Peyer's patch (tissue), 4 donors: ENCODE measurements at regions not wholly inside any gene's neighbourhood (a gene's known extent, or its start where the extent isn't known, plus 50 kb on each side); places are given as distances from the start of the nearest gene placed in this dataset.

Experiments
- DNase-seq, 3 donors: peaks; one replicate each; pipeline ENCODE4 v3.0.0-alpha.2; 2017 to 2019
- H3K27ac ChIP-seq, 4 donors: fragments of 200-600 bp; sonication (generic); one replicate each; pipeline ENCODE4 v1.5.1; 2016 to 2019
- H3K27me3 ChIP-seq, 2 donors: fragments of 200-600 bp; sonication (generic); one replicate each; pipeline ENCODE4 v1.5.1; 2019
- H3K36me3 ChIP-seq, 3 donors: fragments of 200-600 bp; sonication (generic); one replicate each; pipeline ENCODE4 v1.5.1; 2016 to 2019
- H3K4me1 ChIP-seq, 4 donors: fragments of 200-600 bp; sonication (generic); one replicate each; pipeline ENCODE4 v1.5.1; 2016 to 2019
- H3K4me3 ChIP-seq, 4 donors: fragments of 200-600 bp; sonication (generic); 1 replicate in 3 of 4; 2 replicates in 1 of 4; pipeline ENCODE4 v1.5.1; 2016 to 2019; ENCODE audit warnings: mild to moderate bottlenecking in 1 of 4
- H3K9me3 ChIP-seq, 4 donors: fragments of 200-600 bp; sonication (generic); one replicate each; pipeline ENCODE4 v1.5.1; 2016 to 2019; ENCODE audit warnings: mild to moderate bottlenecking in 1 of 4
- POLR2A ChIP-seq, 2 donors: fragments of 450-650 bp; IDR thresholded peaks; one replicate each; pipeline ENCODE4 v1.5.1; 2017; ENCODE audit warnings: antibody characterized with exemption in 2 of 2, mild to moderate bottlenecking in 2 of 2, moderate library complexity in 2 of 2
- TF ChIP-seq, protein P1 (sequence below), 6 experiments: fragments of 450-650 bp in 4 of 6; fragments of 200-600 bp in 2 of 6; sonication (generic) in 1 of 6; IDR thresholded peaks; one replicate each; pipeline ENCODE4 v1.5.1; 2017 to 2019; ENCODE audit warnings: antibody characterized with exemption in 6 of 6, mild to moderate bottlenecking in 3 of 6, moderate library complexity in 1 of 6

DNA sequence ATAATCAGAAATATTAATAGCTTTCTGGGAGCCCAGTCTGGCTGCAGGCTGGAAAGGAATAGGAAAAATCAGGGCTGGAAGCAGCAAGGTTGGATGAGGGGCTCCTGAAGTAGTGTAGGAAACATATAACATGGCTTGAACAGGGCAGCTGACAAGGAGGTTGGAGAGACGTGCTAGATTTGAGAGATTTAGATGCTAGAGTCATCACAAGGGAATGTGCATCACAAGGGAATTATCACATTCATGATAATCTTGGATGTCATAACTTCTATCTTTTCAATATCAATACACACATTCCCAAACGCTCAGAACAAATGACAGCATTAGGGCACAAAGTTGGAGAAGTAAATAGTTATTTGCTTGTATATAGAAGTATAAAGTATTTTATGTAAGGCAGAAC, 120.9 kb upstream of the EGFR start:
- H3K4me1 ChIP-seq: no peaks in the 10 kb centered on the region
- no peaks in the 10 kb centered on the region for H3K36me3 ChIP-seq
- H3K4me3 ChIP-seq: no peak overlapping the region
- no peak overlapping the region for H3K27ac ChIP-seq
- DNase-seq: no peak
- no peak for TF ChIP-seq POLR2A (IDR thresholded peaks at IDR 0.05)
- TF ChIP-seq, protein P1, sequence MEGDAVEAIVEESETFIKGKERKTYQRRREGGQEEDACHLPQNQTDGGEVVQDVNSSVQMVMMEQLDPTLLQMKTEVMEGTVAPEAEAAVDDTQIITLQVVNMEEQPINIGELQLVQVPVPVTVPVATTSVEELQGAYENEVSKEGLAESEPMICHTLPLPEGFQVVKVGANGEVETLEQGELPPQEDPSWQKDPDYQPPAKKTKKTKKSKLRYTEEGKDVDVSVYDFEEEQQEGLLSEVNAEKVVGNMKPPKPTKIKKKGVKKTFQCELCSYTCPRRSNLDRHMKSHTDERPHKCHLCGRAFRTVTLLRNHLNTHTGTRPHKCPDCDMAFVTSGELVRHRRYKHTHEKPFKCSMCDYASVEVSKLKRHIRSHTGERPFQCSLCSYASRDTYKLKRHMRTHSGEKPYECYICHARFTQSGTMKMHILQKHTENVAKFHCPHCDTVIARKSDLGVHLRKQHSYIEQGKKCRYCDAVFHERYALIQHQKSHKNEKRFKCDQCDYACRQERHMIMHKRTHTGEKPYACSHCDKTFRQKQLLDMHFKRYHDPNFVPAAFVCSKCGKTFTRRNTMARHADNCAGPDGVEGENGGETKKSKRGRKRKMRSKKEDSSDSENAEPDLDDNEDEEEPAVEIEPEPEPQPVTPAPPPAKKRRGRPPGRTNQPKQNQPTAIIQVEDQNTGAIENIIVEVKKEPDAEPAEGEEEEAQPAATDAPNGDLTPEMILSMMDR (IDR thresholded peaks at IDR 0.05): no peak
- no peaks in the 10 kb centered on the region for H3K27me3 ChIP-seq
- no peaks in the 10 kb centered on the region for H3K9me3 ChIP-seq

DNA sequence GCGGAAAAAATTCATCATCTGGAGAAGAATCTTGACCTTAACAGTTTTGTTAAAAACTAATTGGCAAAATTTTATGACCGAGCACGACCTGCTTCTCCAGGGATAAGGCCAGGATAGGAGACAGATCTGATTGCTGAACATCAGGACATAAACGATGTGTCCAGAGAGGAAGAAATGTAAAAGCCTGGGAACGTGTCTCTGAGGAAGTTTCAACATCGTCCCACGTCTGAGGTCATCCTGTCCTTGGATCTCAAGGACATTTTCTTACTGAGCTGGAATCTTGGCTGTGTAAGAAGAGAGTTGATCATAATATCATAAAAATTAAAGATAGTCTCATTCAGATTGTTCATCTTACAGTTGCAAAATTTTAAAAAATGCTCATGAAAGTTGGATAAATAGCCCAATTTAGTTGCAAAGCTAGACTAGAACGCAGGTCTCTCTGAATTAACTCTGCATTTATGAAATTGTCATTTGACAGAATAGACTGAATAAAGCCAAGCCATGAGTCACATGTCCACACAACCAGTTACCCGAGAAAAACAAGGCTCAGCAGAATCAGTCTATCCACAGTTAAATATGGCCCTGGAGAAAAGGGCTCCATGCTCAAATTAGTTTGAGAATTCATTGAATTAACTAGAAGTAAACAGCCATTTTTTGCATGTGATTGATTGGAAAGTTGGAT, 120.0 kb upstream of the EGFR start:
- Histone ChIP-seq H3K9me3 (no peaks in the 10 kb centered on the region), H3K4me3 (no peak overlapping the region), H3K27ac (no peak overlapping the region), H3K36me3 (no peaks in the 10 kb centered on the region), H3K4me1 (no peaks in the 10 kb centered on the region), H3K27me3 (no peaks in the 10 kb centered on the region)
- no peak for TF ChIP-seq POLR2A (IDR thresholded peaks at IDR 0.05)
- TF ChIP-seq, protein P1 (IDR thresholded peaks at IDR 0.05): no peak
- no peak for DNase-seq

- H3K36me3 ChIP-seq: no peaks in the 10 kb centered on the region
- no peak for DNase-seq
- H3K4me1 ChIP-seq: no peaks in the 10 kb centered on the region
- TF ChIP-seq, protein P1 (IDR thresholded peaks at IDR 0.05): no peak
- no peak for TF ChIP-seq POLR2A (IDR thresholded peaks at IDR 0.05)
- no peak overlapping the region for H3K27ac ChIP-seq
- H3K27me3 ChIP-seq: no peaks in the 10 kb centered on the region
- H3K9me3 ChIP-seq: no peaks in the 10 kb centered on the region
- no peak overlapping the region for H3K4me3 ChIP-seq
Observed at GRCh38 chr7:54901840-54902239, 117.0 kb upstream of the EGFR start.

DNA sequence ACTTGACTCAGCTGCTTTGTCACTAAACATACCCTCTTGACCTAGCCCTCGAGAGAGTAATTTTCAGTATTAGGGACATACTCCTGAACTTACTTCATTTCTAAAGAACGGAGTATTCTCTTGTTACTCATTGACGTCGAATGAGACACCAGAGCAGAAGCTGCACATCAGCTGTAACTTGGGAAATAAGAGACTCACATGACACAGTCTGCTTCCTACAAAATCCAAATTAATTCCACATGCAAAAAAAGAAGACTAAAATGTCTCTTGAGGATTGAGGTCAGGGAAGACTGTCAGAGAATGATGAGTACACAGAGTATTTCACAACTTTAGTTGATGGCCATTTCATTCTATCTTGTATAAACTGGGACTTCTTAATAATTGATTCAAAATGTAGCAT, 114.7 kb upstream of the EGFR start:
- H3K27ac ChIP-seq: no peak overlapping the region
- no peaks in the 10 kb centered on the region for H3K27me3 ChIP-seq
- TF ChIP-seq, protein P1 (IDR thresholded peaks at IDR 0.05): no peak
- no peak for TF ChIP-seq POLR2A (IDR thresholded peaks at IDR 0.05)
- no peak overlapping the region for H3K4me3 ChIP-seq
- no peak for DNase-seq
- H3K4me1 ChIP-seq: no peaks in the 10 kb centered on the region
- no peaks in the 10 kb centered on the region for H3K36me3 ChIP-seq
- no peaks in the 10 kb centered on the region for H3K9me3 ChIP-seq

GRCh38 chr7:54904986-54905385, 113.8 kb upstream of the EGFR start:
- no peak for DNase-seq
- H3K36me3 ChIP-seq: no peaks in the 10 kb centered on the region
- H3K27me3 ChIP-seq: no peaks in the 10 kb centered on the region
- no peaks in the 10 kb centered on the region for H3K4me1 ChIP-seq
- H3K9me3 ChIP-seq: no peaks in the 10 kb centered on the region
- H3K27ac ChIP-seq: no peak overlapping the region
- no peak overlapping the region for H3K4me3 ChIP-seq
- TF ChIP-seq, protein P1 (IDR thresholded peaks at IDR 0.05): no peak
- no peak for TF ChIP-seq POLR2A (IDR thresholded peaks at IDR 0.05)

DNA sequence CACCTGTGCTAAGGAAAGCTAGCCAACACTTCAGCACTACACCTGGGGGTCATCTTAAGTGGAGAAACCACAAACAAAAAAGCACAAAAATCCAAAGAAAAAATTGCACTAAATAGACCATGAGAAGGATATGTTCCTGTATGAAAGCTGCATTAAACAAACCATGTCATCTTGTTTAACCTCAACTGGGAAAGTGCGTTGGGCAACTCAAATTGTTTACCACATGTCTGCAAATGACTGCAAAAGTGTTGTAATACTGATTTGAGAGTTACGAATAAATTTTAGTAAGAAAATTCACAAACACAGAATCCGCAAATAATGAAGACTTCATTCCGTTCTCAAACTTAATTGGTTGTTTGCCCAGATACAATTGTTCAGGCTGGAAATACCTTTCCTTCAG, 111.9 kb upstream of the EGFR start:
- H3K27me3 ChIP-seq: no peaks in the 10 kb centered on the region
- TF ChIP-seq, protein P1 (IDR thresholded peaks at IDR 0.05): no peak
- TF ChIP-seq POLR2A (IDR thresholded peaks at IDR 0.05): no peak
- no peaks in the 10 kb centered on the region for H3K9me3 ChIP-seq
- no peak overlapping the region for H3K4me3 ChIP-seq
- no peaks in the 10 kb centered on the region for H3K4me1 ChIP-seq
- H3K36me3 ChIP-seq: no peaks in the 10 kb centered on the region
- no peak for DNase-seq
- H3K27ac ChIP-seq: no peak overlapping the region
